ENCODE measurements at regions not wholly inside any gene's neighbourhood (a gene's known extent, or its start where the extent isn't known, plus 50 kb on each side); places are given as distances from the start of the nearest gene placed in this dataset.
"Not testable (repeated sequence)": the region's sequence is repeated elsewhere in the genome, so short reads cannot be mapped to it uniquely, and the experiment has no call there.

DNA sequence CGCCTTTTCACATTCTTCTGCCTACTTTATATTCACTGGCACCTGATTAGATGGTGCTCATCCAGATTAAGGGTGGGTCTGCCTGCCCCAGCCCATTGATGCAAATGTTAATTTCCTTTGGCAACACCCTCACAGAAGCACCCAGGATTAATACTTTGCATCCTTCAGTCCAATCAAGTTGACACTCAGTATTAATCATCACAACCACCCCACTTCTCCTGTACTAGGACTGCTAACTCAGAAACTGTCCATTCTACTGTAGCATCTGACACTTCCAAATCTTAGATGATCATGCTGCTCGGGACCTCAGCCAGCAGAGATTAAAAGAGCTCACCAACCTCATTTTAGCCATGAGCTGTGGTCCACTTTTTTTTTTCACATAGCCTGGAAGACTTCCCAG is 268.5 kb downstream of the SATB2 start:
- H3K4me3 ChIP-seq (ENCODE audit: control extremely low read depth in 1 of 5, extremely low read depth in 1 of 5, insufficient read depth in 1 of 5, low read depth in 2 of 5, low read length in 4 of 5) = no peak overlapping the region
- WGBS (ENCODE audit: insufficient coverage) = 75% methylated on average over 2 of the region's 2 CpGs
- H3K27ac ChIP-seq (ENCODE audit: low read length in 2 of 2) = no peak overlapping the region
- ATAC-seq (ENCODE audit: low read depth) (no peak), DNase-seq (no peak)
- no peaks in the 10 kb centered on the region for H3K27me3 Mint-ChIP-seq
- H3K27me3 ChIP-seq (replicated peaks in 1 of 4; ENCODE audit: control extremely low read depth in 1 of 4, control insufficient read depth in 3 of 4, insufficient read depth in 4 of 4, low read length in 3 of 4) = no peaks in the 10 kb centered on the region
- H3K4me1 ChIP-seq (ENCODE audit: control insufficient read depth in 2 of 2, insufficient read depth in 2 of 2, low read length in 2 of 2) = no peaks in the 10 kb centered on the region
- H3K9me3 Mint-ChIP-seq (ENCODE audit: insufficient read depth) = no peaks in the 10 kb centered on the region
- ChIA-PET POLR2A (no interaction called here), CTCF (interaction anchor here (0.6 kb wide), 1 partner anchor 85 kb away, joined by 3 read pairs; no protein-coding TSS in a partner anchor)
- no peaks in the 10 kb centered on the region for H4K20me1 ChIP-seq (ENCODE audit: control insufficient read depth, insufficient read depth, low read length, poor library complexity, severe bottlenecking)
- intact Hi-C loops (cut with micrococcal nuclease) = no loop called here
- H3K4me2 ChIP-seq (replicated peaks; ENCODE audit: low read depth, low read length, poor library complexity, severe bottlenecking) = no peak overlapping the region
- H3K36me3 ChIP-seq (replicated peaks in 1 of 2; ENCODE audit: control extremely low read depth in 1 of 2, control insufficient read depth in 1 of 2, extremely low read depth in 1 of 2, insufficient read depth in 2 of 2, low read length in 1 of 2) = no peaks in the 10 kb centered on the region
- H3K9ac ChIP-seq (ENCODE audit: low read length) = no peak overlapping the region
- TF ChIP-seq, protein P1, sequence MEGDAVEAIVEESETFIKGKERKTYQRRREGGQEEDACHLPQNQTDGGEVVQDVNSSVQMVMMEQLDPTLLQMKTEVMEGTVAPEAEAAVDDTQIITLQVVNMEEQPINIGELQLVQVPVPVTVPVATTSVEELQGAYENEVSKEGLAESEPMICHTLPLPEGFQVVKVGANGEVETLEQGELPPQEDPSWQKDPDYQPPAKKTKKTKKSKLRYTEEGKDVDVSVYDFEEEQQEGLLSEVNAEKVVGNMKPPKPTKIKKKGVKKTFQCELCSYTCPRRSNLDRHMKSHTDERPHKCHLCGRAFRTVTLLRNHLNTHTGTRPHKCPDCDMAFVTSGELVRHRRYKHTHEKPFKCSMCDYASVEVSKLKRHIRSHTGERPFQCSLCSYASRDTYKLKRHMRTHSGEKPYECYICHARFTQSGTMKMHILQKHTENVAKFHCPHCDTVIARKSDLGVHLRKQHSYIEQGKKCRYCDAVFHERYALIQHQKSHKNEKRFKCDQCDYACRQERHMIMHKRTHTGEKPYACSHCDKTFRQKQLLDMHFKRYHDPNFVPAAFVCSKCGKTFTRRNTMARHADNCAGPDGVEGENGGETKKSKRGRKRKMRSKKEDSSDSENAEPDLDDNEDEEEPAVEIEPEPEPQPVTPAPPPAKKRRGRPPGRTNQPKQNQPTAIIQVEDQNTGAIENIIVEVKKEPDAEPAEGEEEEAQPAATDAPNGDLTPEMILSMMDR (IDR thresholded peaks at IDR 0.05) = no peak
- TF ChIP-seq EZH2 (IDR thresholded peaks at IDR 0.05; ENCODE audit: borderline replicate concordance, insufficient read depth, low read depth, low read length, poor library complexity, severe bottlenecking) = no peak
- H3K9me3 ChIP-seq (ENCODE audit: control extremely low read depth in 1 of 3, control insufficient read depth in 2 of 3, insufficient read depth in 1 of 3, low read length in 2 of 3) = no peaks in the 10 kb centered on the region
- no peaks in the 10 kb centered on the region for H3K4me1 Mint-ChIP-seq
- H3K27ac Mint-ChIP-seq = no peak overlapping the region
- H2AFZ ChIP-seq (ENCODE audit: insufficient read depth, low read depth, low read length, poor library complexity, severe bottlenecking) = no peak overlapping the region
- no peak overlapping the region for H3K4me3 Mint-ChIP-seq
- no peaks in the 10 kb centered on the region for H3K79me2 ChIP-seq (ENCODE audit: control insufficient read depth, insufficient read depth, low read length)

DNA sequence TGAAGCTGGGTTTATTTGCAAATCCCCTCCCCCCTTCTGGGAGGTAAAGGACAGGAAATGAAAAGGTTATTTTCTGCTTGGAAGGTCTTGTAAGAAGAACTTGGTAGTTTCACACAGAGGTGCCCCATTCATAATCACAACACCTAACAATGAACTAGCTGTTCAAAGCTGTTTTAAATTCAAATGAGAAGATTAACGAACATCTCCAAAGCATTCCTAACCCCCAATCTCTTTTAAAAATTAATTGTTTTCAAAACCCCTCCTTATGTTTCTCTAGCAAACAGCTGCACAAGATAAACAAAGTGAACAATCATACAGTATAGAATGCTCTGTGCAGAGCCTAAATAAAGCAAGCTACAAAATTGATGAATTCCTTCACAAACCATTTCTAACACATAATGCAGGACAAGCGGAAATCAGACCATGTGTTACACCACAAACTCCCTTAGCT is 271.4 kb downstream of the SATB2 start:
- Histone ChIP-seq H3K4me2 (replicated peaks; ENCODE audit: low read depth, low read length, poor library complexity, severe bottlenecking) (no peak overlapping the region), H3K4me3 (ENCODE audit: control extremely low read depth in 1 of 5, extremely low read depth in 1 of 5, insufficient read depth in 1 of 5, low read depth in 2 of 5, low read length in 4 of 5) (no peak overlapping the region), H3K9ac (ENCODE audit: low read length) (no peak overlapping the region), H3K27ac (ENCODE audit: low read length in 2 of 2) (no peak overlapping the region), H4K20me1 (ENCODE audit: control insufficient read depth, insufficient read depth, low read length, poor library complexity, severe bottlenecking) (no peaks in the 10 kb centered on the region), H3K27me3 (replicated peaks in 1 of 4; ENCODE audit: control extremely low read depth in 1 of 4, control insufficient read depth in 3 of 4, insufficient read depth in 4 of 4, low read length in 3 of 4) (no peaks in the 10 kb centered on the region), H3K4me1 (ENCODE audit: control insufficient read depth in 2 of 2, insufficient read depth in 2 of 2, low read length in 2 of 2) (no peaks in the 10 kb centered on the region), H2AFZ (ENCODE audit: insufficient read depth, low read depth, low read length, poor library complexity, severe bottlenecking) (no peak overlapping the region), H3K79me2 (ENCODE audit: control insufficient read depth, insufficient read depth, low read length) (no peaks in the 10 kb centered on the region), H3K36me3 (replicated peaks in 1 of 2; ENCODE audit: control extremely low read depth in 1 of 2, control insufficient read depth in 1 of 2, extremely low read depth in 1 of 2, insufficient read depth in 2 of 2, low read length in 1 of 2) (no peaks in the 10 kb centered on the region), H3K9me3 (ENCODE audit: control extremely low read depth in 1 of 3, control insufficient read depth in 2 of 3, insufficient read depth in 1 of 3, low read length in 2 of 3) (no peaks in the 10 kb centered on the region)
- Mint-ChIP-seq H3K27ac (no peak overlapping the region), H3K27me3 (no peaks in the 10 kb centered on the region), H3K4me3 (no peak overlapping the region), H3K9me3 (ENCODE audit: insufficient read depth) (no peaks in the 10 kb centered on the region), H3K4me1 (no peaks in the 10 kb centered on the region)
- no CpG with 5 or more reads among the region's 2 CpGs for WGBS (ENCODE audit: insufficient coverage)
- intact Hi-C loops (cut with micrococcal nuclease) = no loop called here
- TF ChIP-seq, protein P1 (IDR thresholded peaks at IDR 0.05) = no peak
- no peak for TF ChIP-seq EZH2 (IDR thresholded peaks at IDR 0.05; ENCODE audit: borderline replicate concordance, insufficient read depth, low read depth, low read length, poor library complexity, severe bottlenecking)
- DNase-seq (no peak), ATAC-seq (ENCODE audit: low read depth) (no peak)
- ChIA-PET CTCF (no interaction called here), POLR2A (no interaction called here)

DNA sequence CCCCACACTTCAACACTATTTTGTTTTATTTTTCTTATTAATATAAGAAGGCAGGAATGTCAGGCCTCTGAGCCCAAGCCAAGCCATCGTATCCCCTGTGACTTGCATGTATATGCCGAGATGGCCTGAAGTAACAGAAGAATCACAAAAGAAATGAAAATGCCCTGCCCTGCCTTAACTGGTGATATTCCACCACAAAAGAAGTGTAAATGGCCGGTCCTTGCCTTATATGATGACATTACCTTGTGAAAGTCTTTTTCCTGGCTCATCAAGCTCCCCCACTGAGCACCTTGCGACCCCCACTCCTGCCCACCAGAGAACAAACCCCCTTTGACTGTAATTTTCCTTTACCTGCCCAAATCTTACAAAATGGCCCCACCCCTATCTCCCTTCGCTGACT is 272.6 kb downstream of the SATB2 start:
- H2AFZ ChIP-seq (ENCODE audit: insufficient read depth, low read depth, low read length, poor library complexity, severe bottlenecking); H3K4me3 Mint-ChIP-seq; POLR2A ChIA-PET; H3K9me3 ChIP-seq (ENCODE audit: control extremely low read depth in 1 of 3, control insufficient read depth in 2 of 3, insufficient read depth in 1 of 3, low read length in 2 of 3); H3K4me2 ChIP-seq (replicated peaks; ENCODE audit: low read depth, low read length, poor library complexity, severe bottlenecking); intact Hi-C loops (cut with micrococcal nuclease); H3K79me2 ChIP-seq (ENCODE audit: control insufficient read depth, insufficient read depth, low read length); H3K27ac Mint-ChIP-seq; ATAC-seq (ENCODE audit: low read depth); DNase-seq; H3K27ac ChIP-seq (ENCODE audit: low read length in 2 of 2); CTCF ChIA-PET; H3K9ac ChIP-seq (ENCODE audit: low read length); H3K27me3 ChIP-seq (replicated peaks in 1 of 4; ENCODE audit: control extremely low read depth in 1 of 4, control insufficient read depth in 3 of 4, insufficient read depth in 4 of 4, low read length in 3 of 4); H3K4me1 Mint-ChIP-seq; H3K4me3 ChIP-seq (ENCODE audit: control extremely low read depth in 1 of 5, extremely low read depth in 1 of 5, insufficient read depth in 1 of 5, low read depth in 2 of 5, low read length in 4 of 5); H3K27me3 Mint-ChIP-seq; H3K4me1 ChIP-seq (ENCODE audit: control insufficient read depth in 2 of 2, insufficient read depth in 2 of 2, low read length in 2 of 2); H3K9me3 Mint-ChIP-seq (ENCODE audit: insufficient read depth); H4K20me1 ChIP-seq (ENCODE audit: control insufficient read depth, insufficient read depth, low read length, poor library complexity, severe bottlenecking); H3K36me3 ChIP-seq (replicated peaks in 1 of 2; ENCODE audit: control extremely low read depth in 1 of 2, control insufficient read depth in 1 of 2, extremely low read depth in 1 of 2, insufficient read depth in 2 of 2, low read length in 1 of 2): not testable (repeated sequence)
- 100% methylated on average over 2 of the region's 5 CpGs for WGBS (ENCODE audit: insufficient coverage)
